Stimulated activated naive CD8-positive, alpha-beta T cell treated with anti-CD3 and anti-CD28 coated beads, Interleukin-15, Interleukin-2, amounts not matched to agents 100 U/mL and 50 U/mL, for 24 hours (primary cell): ENCODE measurements at regions not wholly inside any gene's neighbourhood (a gene's known extent, or its start where the extent isn't known, plus 50 kb on each side); places are given as distances from the start of the nearest gene placed in this dataset.

ENCODE experiments used
- ATAC-seq: fragments of 150-1000 bp; cut with Tn5 transposase; one replicate; pipeline ENCODE4 v1.10.0; 2021
- DNase-seq: peaks from one replicate; pipeline ENCODE4 v3.0.0; 2021

DNA sequence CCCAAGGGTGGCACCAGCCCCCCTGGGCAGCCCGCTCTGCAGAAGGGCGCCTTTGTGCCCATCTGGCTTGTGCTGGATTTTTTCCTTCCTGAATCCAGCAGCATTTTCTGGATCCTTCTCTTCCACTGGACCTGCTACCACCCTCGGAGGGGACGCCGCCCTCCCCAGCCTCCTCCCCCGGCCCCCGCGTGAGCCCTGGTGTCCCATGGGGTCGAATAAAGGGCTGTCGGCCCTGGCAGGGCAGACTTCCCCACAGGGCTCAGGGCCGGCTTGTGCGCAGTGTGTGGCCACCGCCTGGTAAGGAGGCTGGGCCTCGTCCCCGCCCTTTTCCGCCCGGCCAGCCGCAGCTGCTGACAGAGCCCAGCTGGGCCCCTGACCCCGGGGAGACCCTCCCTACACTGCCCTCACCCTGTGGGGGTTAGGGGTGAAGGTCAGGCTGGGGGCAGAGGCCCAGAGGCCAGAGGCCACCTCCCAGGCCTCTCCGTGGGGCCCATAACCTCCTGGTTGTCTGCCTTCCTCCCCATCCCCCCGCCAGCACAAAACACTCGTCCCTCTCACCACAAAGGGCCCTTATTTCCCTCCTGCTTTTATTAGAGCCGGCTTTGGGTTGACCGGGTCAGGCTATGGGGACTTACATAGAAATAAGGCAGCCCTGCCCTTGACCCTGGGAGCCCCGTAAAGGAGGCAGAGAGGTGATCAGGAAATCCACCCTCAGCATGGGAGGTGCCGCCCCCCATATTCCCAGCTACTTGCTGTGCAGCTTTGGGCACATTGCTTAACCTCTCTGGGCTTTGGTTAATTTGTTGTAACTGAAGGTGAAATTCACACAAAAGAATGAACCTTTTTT, 179.3 kb upstream of the CIBAR2 start:
- ATAC-seq = no peak

DNA sequence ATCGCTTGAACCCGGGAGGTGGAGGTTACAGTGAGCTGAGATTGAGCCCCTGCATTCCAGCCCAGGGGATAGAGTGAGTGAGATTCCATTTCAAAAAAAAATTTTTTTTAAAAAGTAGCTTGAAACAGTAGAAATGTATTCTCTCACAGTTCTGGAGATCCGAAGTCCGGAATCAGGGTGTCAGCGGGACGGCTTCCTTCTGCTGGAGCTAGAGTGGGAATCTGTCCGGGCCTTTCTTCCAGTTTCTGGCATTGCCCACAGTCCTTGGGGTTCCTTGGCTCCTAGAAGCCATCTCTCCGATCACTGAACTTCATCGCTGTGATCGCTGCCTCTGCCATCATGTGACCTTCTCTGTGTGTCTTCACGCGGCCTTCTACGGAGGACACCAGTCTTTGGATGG, 181.2 kb upstream of the CIBAR2 start:
- ATAC-seq (no peak), DNase-seq (no peak)

More for the DNA sequence above, 179.3 kb upstream of the CIBAR2 start:
- DNase-seq = no peak

DNA sequence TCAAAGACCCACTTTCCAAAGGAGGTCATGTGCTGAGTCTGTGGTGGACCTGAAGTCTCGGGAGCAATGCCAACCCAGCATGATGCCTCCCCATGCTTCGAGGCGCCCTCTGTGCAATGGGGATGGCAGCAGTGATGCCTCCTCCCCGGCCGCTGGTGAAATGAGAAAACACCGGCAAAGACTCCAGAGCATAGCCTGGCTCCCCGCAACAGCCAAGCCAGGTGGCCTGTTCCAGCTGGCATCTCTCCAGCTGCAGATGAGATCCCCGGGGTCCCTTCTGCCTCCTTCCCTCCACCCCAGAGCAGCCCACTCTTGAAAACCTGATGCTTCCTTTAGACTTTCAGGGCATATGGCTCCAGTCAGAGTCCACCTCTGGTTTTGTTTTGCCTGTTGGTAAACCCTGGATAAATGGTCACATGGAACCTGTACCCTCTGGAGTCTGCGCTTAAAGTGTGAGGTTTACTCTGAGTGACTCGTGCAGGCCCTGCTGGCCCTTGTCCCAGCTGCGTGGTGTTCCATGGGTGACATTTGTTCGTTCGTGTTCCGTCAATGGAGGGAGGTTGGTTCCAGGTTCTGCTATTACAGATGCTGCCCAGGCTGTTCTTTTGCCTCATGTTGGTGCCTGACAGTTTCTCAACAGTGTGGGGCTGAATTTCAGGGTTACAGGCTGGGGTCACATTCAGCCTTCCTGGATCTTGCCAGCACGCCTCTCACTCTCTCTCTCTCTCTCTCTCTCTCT, 181.8 kb upstream of the CIBAR2 start:
- no peak for ATAC-seq
- DNase-seq = no peak

DNA sequence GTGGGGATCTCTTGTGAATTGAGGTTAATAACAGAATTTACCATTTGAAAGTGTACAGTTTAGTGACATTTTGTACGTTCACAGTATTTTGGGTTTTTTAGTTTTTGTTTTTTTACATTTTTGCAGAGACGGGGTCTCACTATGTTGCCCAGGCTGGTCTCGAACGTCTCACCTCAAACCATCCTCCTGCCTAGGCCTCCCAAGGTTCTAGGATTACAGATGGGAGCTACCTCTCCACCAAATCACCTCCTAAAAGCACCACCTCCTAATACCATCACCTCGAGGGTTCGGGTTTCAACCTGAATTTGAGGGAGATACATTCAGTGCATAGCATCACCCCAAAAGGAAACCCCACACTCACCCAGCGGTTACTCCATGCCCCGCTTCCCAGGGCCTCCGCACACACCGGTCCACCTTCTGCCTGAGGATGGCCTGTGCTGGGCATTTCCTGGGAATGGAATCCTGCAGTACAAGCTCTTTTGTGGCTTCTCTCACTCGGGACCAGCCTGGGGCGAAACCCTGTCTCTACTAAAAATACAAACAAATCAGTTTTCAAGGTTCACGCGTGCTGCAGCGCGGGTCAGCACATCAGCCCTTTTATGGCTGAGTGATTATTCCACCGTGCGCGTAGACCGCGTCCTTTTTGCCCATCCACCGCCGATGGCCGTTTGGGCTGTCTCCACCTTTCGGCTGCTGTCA, 182.7 kb upstream of the CIBAR2 start:
- DNase-seq (no peak), ATAC-seq (no peak)

- ATAC-seq = peak; percentile 72
- peak; percentile 76 for DNase-seq
Observed at GRCh38 chr16:85296859-85297660, 184.8 kb upstream of the CIBAR2 start.

- ATAC-seq (no peak), DNase-seq (no peak)
Observed at GRCh38 chr16:85297881-85298280, 185.6 kb upstream of the CIBAR2 start.

DNA sequence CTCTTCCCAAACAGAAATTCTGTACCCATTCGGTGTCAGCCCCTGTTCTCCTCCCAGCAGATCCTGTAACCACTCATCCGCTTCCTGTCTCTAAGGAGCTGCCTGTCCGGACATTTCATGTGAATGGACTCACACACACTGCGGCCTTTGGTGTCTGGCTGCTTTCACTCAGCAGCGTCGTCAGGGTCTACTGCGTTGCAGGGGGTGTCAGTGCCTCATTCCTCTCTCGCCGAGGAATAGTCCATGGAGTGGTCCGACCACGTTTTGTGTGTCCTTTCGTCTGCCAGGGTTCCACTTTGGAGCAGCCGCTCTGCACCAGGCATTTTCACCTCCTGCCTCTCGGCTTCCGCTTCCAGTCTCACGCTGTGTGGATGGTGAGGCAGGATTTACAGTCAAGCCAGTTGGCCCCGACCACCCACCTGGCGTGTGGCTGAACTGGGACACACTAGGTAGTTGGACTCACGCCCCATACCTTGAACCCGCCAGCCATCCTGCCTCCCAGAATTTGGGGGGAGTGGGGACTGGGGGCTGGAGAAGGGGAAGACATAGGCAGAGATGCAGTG, 188.2 kb upstream of the CIBAR2 start:
- no peak for ATAC-seq

DNA sequence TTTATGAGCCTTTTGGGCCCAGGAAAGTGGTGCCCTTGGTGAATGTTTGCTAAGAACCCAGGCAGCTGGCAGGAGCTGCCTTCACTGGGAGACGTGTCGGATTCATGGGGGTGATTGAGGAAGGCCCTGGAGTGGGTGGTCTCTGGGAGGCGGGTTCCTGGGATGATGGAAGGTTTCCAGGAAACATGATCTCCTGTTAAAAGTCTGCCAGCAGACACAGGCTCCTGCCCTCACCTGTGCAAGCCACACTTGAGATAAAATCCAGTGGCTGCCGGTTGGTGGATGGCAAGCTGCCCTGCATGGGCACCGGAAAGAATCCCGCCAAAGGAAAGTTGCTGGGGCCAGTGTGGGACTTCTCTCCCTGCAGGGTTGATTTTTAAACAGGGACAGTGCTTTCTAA, 189.0 kb upstream of the CIBAR2 start:
- ATAC-seq (no peak), DNase-seq (no peak)

More for the DNA sequence above, 188.2 kb upstream of the CIBAR2 start:
- DNase-seq = no peak

GRCh38 chr16:85302018-85302847, 190.0 kb upstream of the CIBAR2 start:
- ATAC-seq = no peak
- no peak for DNase-seq

GRCh38 chr16:85302848-85303353, 190.6 kb upstream of the CIBAR2 start:
- DNase-seq (no peak), ATAC-seq (no peak)

- DNase-seq (peak; percentile 86), ATAC-seq (peak; percentile 48)
Observed at GRCh38 chr16:85303354-85303883, 191.1 kb upstream of the CIBAR2 start.

GRCh38 chr16:85304337-85304736, 192.1 kb upstream of the CIBAR2 start:
- DNase-seq (no peak), ATAC-seq (no peak)

GRCh38 chr16:85306071-85306792, 194.0 kb upstream of the CIBAR2 start:
- DNase-seq (peak; percentile 88), ATAC-seq (peak; percentile 86)

GRCh38 chr16:85306793-85307551, 194.7 kb upstream of the CIBAR2 start:
- DNase-seq = no peak
- no peak for ATAC-seq

DNA sequence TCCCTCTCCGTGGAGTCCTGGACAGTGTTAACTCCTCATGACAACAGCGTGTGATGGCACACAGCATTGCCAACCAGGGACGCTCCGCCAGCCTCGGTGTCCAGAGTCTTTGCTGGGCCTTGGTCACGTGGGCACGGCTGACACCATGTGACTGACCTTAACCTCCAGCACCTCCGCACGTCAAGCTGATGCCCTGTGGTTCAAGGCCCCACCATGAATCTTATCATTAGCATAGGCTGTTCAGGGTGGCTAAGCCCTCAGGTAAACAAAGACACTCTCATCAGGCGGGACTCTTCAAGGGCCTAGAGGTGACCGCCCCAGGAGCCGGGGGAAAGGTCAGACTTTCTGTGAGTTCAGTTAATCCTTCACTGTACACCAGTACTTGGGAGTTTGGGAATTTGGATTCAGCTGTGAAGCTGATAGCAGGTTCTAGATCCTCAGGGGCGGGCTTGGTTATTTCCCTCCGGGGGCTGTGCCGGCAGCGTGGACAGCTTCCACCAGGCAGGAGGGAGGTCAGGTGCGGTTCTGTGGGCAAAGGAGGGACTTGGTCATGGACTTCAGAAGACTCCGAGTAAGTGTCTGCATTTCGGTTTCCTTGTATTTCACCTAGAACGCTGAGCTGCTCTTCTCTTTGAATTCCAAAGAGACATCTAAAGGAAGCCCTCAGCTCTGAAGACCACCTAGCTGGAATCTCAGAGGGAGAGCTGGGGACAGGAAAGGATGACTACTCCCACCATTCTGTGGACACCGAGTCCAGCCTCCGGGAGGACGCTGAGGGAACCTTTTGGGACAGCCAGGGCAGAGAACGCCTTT, 195.5 kb upstream of the CIBAR2 start:
- ATAC-seq = no peak
- DNase-seq = no peak

DNA sequence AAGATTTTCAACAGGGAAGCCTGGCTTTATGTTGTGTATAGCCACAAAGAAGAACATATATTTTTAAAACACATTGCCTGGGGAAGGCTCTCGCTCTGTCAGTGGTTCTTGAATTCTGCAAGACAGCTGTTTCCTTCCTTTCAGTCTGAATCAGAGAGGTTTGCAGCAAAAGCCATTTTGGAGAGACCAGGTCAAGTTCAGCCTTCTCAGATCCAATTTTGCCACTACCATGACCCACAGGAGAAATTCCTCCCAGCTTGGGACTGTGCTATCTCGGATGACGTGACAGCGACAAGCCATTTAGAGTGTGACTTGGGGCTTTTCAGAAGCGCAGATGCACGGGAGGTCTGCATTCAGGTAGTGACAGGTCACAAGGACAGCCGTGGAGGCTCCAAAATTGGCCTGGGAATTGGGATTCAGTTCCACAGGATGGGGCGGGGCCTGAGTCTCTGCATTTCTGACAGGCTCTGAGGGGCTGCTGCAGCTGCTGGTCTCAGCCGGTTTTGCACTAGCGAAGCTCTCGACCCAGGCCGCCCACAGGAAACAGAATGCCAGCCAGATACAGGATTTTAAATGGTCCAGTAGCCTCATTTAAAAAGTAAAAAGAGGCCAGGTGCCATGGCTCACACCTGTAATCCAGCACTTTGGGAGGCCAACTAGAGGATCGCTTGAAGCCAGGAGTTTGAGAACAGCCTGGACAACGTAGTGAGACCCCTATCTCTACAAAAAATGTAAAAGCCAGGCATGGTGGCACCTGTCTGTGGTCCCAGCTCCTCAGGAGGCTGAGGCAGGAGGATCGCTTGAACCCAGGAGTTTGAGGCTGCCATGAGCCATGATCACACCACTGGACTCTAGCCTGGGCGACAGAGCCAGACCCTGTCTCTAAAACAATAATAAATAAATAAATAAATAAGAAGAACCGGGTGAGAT, 196.6 kb upstream of the CIBAR2 start:
- no peak for ATAC-seq
- no peak for DNase-seq
